HG03196 (cell line): ENCODE measurements at regions not wholly inside any gene's neighbourhood (a gene's known extent, or its start where the extent isn't known, plus 50 kb on each side); places are given as distances from the start of the nearest gene placed in this dataset.
A peak's percentile ranks its signal among the peaks of the same experiment; 100 is the strongest.

ENCODE experiments used
- ATAC-seq: cut with Tn5 transposase; IDR thresholded peaks from one replicate; pipeline ENCODE4 v1.9.1; 2021; ENCODE audit not compliant: unreplicated experiment

GRCh38 chr10:3493621-3494020 lies 291.4 kb downstream of the KLF6 start:
- ATAC-seq = no peak

DNA sequence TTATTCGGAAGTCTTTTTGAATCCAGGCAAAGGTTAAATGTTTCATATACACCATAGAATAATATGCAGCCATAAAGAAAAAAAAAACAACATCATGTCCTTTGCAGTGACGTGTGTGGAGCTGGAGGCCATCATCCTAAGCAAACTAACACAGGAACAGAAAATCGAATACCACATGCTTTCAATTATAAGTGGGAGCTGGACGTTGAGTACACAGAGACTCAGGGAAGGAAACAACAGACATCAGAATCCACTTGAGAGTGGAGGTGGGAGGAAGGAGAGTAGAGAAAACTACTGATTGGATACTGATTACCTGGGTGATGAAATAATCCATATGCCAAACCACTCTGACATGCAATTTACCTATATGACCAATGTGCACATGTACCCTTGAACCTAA lies 293.4 kb downstream of the KLF6 start:
- no peak for ATAC-seq

GRCh38 chr10:3487228-3487627 lies 297.8 kb downstream of the KLF6 start:
- ATAC-seq = no peak

- no peak for ATAC-seq
These were observed 298.5 kb downstream of the KLF6 start for GRCh38 chr10:3486346-3487065.

DNA sequence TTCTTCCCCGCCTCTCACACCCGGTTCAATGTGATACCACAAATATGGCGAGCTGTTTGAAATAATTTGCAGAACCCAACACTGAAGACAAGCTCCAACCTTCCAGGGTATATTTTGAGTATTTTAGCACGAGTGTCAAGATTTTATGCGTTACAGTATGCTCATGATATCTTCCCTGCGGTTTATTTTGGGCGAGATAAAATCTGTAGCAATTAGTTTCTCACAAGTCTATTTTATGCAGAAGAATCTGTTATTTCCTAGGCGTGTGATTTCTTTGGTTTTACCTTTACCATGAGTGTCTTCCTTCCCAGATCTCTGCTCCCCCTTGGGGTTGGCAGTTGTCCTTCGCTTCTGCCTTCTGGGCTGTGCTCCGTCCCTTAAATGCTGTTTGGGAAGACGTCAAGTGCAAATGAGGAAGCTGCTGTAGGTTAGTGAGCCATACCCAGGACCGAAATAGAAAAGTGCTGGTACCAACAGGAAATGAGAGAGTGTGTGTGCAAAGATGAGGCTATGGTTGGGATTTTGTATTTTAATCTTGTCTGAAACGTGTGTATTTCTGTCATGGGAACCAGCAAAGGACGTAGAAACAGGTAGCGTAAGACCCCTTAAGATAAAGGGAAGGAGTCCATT lies 299.8 kb downstream of the KLF6 start:
- peak; percentile 40 for ATAC-seq

GRCh38 chr10:3484306-3485056 lies 300.5 kb downstream of the KLF6 start:
- ATAC-seq = peak; percentile 78

- ATAC-seq = no peak
These were observed 302.6 kb downstream of the KLF6 start for GRCh38 chr10:3482200-3482993.

DNA sequence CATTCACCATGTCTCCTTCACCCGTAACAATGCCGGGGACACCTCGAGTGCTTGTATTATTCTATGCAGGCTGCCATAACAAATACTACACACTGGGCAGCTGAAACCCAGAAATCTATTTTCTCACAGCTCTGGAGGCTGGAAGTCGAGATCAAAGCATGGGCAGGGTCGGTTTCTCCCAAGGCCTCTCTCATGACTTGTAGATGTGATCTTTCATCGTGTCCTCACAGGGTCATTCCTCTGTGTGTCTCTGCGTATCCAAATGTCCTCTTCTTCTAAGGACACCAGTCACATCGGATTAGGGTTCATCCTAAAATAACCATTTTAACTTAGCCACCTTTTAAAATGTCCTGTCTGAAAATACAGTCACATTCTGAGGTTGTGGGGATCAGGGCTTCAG lies 303.5 kb downstream of the KLF6 start:
- ATAC-seq = no peak

DNA sequence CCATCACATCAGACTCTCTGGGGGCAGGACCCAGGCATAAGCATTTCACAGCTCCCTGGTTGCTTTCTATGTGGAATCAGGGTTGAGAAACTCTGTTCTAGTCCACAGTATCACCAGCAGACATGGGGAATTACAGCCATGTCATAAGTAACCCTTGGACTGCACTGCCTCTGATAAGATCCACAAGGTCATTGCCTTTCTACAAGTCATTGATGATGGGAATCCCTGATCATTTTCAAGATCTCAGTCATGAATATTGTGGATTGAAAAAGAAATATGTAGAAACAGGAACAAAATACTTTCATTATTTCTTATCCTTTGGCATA lies 304.1 kb downstream of the KLF6 start:
- ATAC-seq = no peak

DNA sequence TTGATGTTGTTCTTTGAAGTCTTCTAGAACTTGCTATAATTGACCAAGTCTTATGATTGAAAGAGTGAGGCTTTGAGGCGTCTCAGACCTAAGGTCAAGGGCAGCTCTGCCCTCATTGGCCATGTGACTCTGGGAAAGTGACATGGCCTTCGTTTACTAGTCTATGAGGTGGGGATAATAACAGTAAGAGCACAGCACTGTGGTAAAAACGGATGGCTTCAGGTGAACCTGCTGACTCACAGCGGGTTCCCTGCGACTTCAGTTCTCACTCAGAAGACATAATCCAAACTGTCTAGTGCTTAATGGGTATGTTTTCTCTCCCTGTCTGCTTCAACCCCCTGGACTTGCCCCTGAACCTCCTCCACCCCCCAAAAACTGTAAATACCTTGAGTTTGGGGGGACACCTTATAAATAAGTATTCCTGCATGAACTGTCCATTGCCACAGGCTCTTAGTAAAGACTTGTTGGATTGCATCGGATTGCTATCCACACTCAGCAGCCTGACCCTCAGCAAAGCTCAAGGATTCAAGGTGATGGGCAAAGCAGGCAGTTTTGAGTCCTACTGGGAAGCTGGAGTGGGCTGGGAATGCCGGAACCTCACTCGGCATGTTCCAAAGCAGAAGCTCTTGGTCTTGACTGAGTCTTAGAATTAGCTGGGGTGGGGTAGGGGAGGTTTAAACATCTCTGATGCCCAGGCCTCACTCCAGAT lies 304.6 kb downstream of the KLF6 start:
- ATAC-seq = no peak

DNA sequence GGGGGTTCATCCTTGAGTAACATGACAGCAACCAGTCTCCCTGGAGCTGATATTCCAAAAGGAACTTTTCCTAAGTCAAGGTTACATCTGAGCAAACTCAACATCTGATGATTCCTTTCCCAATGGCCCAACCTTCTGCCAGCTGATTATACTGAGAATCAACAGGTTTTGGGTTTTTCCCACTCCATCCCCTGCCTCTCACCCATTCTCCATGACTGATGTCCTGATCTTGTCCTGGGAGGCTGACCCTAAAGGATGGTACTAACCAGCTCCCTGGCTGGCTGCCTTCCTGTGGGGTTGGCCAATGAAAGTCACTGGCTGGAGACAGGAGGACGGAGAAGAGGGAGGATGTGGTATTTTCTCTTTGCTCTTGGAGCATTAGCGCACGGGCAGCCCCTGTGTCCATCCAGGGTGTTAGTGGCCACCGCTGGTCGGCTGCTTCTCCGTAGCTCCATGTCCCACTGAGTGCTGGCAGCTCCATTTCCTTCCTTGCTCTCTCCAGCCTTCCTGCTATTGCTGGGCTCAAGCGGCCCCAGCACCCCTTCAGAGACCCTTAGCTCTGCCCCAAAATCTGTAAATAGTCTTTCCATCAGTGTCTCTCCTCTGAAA lies 306.2 kb upstream of the PITRM1 start:
- ATAC-seq = no peak

- ATAC-seq = no peak
These were observed 305.6 kb upstream of the PITRM1 start for GRCh38 chr10:3478153-3478552.

DNA sequence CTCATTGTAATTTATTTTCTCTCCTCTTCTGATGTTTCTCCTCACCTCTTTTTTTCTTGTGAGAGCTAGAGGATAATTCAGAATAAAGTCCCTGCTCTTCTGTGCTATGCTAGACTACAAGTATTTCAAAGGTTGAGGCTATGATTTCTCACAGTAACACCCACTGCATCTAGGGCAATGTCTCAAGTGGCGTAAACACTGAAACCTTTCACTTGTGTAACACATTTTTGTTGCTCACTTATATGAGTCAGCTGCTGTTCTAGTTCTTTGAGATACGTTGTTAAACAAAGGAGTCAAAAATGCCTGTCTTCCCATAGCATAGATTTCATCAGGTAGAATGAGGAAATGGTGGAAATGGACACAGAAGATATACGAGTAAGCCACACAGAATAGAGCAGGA lies 305.1 kb upstream of the PITRM1 start:
- ATAC-seq = peak; percentile 52

DNA sequence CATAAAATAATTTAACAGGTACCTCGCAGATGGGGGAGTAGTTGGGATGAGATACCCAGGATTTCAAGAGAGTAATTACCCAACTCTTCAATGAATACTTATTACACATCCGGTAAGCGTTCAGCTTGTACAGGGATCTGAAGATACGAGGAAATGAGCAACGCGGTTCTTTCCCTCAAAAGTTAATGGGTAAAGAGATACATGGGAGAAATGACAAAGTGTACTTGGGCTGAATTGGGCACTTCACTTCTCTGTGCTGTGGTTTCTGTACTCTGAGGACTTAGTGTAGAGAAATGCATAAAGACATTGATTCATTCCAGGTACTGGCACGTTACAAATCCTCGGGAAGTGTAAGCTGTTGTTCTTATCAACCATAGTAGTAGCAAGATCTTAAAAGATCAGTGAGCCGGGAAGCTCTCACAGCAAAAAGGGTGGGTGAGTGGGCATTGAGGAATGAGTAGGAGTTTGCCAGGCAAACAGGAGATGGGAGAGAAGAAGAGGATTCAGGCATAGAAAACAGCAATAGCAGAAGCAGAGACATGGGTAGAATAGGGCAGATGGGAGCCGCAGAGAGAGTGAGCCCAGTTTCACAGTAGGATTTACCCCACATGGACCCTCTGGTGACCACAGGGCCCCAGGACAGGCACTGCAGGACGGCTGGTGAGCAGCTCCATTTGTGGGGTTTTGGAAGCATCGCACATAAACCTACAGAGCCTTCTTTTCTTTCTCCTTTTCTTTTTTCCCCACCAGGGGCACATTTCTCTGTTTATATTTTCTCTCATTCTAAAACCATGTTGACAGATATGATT lies 304.3 kb upstream of the PITRM1 start:
- no peak for ATAC-seq

DNA sequence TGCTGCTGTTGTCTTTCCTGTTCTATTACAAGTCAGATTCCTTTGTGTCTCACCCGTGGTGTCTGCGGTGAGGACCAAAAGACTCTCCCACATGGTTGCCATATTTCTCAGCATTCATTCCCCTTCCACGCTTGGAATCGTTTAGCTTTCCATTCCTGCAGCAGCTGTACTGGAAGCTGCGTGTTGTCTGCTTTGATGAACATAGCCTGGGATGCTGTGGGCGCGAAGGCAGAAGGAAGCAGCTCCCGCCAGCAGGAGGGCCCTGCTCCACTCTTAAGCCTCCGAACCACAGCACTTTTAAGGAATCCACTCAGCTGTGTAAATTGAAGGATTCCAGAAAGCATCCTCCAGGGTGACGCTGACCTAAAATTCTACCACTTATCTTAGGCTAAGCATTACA lies 303.6 kb upstream of the PITRM1 start:
- ATAC-seq = no peak

- no peak for ATAC-seq
These were observed 302.8 kb upstream of the PITRM1 start for GRCh38 chr10:3475367-3475766.

- ATAC-seq = no peak
These were observed 301.7 kb upstream of the PITRM1 start for GRCh38 chr10:3474266-3474665.

DNA sequence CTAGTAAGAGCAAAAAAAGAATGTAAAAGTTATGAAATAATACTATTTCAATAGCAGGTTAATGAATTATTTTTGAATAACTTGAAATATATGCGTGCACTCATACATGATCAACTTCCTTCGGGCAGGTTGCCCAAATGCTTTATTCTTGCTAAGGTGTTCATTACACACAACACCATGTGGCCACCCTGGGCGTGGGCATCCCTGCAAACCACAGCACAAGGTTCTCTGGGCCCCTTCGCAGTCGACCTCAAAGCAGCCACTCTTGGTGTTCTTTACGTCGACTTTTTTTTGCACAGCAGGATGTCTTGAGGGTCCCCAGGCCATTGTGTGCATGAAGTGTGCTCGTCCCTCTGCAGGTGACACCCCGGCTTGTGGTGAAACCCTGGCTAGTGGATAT lies 300.7 kb upstream of the PITRM1 start:
- no peak for ATAC-seq

- ATAC-seq = no peak
These were observed 299.9 kb upstream of the PITRM1 start for GRCh38 chr10:3472287-3473051.
